ENCODE measurements at regions not wholly inside any gene's neighbourhood (a gene's known extent, or its start where the extent isn't known, plus 50 kb on each side); places are given as distances from the start of the nearest gene placed in this dataset.

DNA sequence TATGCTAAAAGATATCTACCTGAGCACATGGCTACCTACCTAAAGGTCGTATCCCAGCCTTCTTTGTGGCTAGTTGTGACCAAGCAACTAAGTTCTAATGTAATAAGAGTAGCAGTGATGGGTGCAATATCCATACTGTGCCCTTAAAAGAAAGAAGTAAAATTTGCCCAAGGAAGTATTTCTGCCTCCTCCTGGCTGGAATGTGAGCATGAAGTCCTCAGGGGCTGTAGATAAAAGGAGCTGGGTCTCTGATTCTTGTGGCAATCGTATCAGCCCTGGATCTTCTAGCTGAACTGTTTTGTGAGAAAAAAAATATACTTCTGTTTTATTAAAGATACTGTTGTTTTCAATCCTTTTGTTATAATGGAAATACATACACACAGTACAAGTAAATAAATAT lies 217.4 kb downstream of the GPAT3 start:
- TF ChIP-seq POLR2AphosphoS5 (IDR thresholded peaks at IDR 0.05; ENCODE audit: control insufficient read depth, insufficient read depth, low read depth, low read length) = no peak
- no peak for TF ChIP-seq MAZ (CRISPR knock-in tag; conservative IDR thresholded peaks at IDR 0.05 in 1 of 2, IDR thresholded peaks at IDR 0.05 in 1 of 2)
- TF ChIP-seq, protein P1, sequence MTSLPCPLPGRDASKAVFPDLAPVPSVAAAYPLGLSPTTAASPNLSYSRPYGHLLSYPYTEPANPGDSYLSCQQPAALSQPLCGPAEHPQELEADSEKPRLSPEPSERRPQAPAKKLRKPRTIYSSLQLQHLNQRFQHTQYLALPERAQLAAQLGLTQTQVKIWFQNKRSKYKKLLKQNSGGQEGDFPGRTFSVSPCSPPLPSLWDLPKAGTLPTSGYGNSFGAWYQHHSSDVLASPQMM (CRISPR knock-in tag; IDR thresholded peaks at IDR 0.05) = no peak

Data from K562 (cell line).